HG03575 (cell line): ENCODE measurements at regions not wholly inside any gene's neighbourhood (a gene's known extent, or its start where the extent isn't known, plus 50 kb on each side); places are given as distances from the start of the nearest gene placed in this dataset.

Experiments used
- ATAC-seq: cut with Tn5 transposase; IDR thresholded peaks from one replicate; pipeline ENCODE4 v1.9.1; 2021; ENCODE audit not compliant: unreplicated experiment, insufficient number of reproducible peaks, low FRiP score; ENCODE audit errors: extremely low read depth

DNA sequence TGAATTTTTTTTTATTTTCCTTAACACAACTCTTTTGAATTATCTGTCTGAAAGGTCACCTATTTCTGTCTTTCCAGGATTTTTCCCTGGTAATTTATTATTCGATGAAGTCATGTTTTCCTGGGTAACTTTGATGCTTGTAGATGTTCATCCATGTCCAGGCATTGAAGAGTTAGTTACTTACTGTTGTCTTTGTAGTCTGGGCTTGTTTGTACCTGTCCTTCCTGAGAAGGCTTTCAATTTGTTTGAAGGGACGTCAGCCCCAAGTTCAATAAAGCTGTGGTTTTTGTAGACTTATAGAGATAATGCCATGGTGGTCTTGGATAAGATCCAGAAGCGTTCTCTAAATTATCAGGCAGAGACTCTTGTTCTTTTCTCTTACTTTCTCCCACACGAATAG is 252.4 kb upstream of the ARHGAP24 start:
- ATAC-seq: no peak

- no peak for ATAC-seq
Measured at GRCh38 chr4:85228264-85228663, 246.7 kb upstream of the ARHGAP24 start.

DNA sequence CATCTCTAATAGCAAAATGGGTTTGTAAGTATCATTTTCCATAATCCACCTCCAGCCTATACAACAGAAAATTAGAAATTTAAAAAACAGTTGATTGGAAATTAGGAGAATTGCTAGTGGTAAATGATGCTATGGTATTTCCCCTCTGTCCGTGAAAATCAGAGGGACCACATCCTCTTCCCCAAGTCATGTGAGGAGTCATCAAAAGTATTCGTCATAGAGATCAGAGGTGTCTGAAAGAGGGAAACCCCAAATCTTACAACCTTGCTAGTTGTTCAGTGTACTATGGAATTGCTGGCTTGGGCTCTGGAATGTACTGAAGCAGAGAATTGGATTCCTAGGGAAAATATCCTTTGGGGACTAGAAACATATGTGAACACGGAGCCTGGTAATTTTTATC is 241.4 kb upstream of the ARHGAP24 start:
- no peak for ATAC-seq

- ATAC-seq: no peak
Measured at GRCh38 chr4:85243857-85244256, 231.1 kb upstream of the ARHGAP24 start.

DNA sequence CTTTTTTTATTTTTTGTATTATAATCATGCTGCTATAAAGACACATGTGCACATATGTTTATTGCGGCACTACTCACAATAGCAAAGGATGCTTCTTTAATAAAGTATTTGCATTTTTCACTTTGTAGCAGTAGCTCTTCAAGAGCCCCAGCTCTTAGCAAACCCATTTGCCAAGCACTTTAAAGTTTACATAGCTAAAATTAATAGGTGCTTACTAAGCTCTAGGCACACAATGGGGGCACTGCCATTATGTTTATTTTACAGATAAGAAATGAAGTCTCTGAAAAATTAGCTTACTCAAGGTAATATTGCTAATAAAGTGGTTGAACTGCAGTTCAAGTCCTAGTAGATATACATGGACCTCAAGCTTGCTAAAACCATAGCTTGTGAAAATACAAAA is 230.3 kb upstream of the ARHGAP24 start:
- no peak for ATAC-seq

DNA sequence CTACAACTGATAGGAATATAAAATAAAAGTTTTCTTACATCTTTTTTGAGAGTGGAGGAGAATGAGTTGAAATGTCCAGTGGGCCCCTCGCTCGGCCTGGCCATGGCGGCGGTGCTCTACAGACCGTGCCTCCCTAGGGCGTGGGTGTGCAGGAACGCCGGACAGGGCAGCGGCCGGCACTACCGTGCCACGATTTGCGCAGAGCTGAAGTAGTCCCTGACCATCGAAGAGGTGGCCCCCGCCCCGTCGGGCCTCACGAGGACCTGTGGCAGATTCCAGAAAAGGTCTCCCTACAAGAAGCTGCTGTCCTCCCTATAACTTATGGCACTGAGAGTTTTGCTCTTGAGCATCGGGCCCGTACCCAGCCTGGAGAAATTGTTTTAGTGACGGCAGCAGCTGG is 228.9 kb upstream of the ARHGAP24 start:
- no peak for ATAC-seq

GRCh38 chr4:85250852-85251251 is 224.1 kb upstream of the ARHGAP24 start:
- no peak for ATAC-seq

DNA sequence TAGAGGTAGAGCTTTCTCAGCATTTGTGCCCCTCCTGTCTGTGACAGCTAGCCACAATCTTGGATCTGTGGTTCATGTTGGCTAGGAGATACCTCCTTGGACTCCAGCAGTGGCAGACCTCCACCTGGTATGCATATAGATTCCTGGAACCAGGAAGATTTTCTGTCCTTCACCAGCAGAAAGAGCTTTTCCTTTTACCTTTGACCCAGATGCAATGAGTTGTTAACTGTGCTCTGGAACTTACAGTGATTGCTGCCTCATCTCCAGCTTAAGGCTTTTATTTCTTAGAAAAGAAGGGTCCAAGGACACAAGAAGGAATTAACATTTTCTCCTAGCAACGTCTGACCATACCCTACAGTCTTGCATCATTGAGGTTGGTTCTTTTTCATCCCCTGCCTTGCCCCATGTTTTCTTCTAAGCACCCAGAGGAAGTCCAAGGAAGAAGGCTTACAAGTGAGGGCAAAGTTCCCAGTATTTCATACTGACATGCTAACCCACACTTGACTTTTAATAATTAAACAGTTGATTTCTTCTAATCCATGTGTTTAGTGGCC is 217.1 kb upstream of the ARHGAP24 start:
- no peak for ATAC-seq

GRCh38 chr4:85260064-85260463 is 214.9 kb upstream of the ARHGAP24 start:
- no peak for ATAC-seq

DNA sequence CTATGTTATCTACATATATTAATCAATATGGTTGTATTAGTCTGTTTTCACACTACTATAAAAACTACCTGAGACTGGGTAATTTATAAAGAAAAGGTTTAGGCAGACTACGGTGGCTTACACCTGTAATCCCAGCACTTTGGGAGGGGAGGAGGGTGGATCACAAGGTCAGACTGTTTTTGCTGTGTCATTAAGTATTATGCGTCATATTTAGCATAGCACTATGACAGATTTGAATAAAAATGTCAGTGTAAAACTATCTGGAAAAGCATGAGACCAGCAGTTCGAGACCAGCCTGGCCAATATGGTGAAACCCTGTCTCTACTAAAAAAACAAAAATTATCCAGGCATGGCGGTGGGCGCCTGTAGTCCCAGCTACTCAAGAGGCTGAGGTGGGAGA is 209.7 kb upstream of the ARHGAP24 start:
- ATAC-seq: no peak

DNA sequence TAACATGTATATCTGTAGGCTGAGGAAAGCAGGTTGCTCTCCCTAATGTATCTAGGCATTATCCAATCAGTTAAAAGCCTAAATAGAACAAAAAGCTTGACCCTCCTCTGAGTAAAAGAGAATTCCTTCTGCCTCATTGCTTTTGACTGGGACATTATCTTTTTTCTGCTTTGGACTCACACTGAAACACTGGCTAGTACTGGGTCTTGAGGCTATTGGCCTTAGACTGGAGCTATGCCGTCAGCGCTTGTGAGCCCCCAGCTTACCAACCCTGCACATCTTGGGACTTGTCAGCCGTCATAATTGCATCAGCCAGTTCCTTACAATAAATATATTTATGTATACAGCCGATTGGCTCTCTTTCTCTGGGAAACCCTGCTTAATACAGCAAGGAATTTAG is 206.8 kb upstream of the ARHGAP24 start:
- no peak for ATAC-seq

- ATAC-seq: no peak
Measured at GRCh38 chr4:85268961-85269360, 206.0 kb upstream of the ARHGAP24 start.

DNA sequence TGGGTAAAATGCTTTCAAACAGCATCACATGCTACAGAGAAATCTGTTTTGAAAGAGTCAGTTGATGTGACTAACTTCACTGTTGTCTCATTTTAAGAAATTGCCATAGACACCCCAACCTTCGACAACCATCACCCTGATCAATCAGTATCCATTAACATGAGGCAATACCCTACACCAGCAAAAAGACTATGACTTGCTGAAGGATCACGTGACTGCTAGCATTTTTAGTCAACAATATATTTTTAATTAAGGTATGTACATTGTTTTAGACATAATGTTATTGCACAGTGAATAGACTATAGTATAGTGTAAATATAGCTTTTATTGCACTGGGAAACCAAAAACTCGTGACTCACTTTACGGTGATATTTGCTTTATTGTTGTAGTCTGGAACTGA is 200.0 kb upstream of the ARHGAP24 start:
- ATAC-seq: no peak

DNA sequence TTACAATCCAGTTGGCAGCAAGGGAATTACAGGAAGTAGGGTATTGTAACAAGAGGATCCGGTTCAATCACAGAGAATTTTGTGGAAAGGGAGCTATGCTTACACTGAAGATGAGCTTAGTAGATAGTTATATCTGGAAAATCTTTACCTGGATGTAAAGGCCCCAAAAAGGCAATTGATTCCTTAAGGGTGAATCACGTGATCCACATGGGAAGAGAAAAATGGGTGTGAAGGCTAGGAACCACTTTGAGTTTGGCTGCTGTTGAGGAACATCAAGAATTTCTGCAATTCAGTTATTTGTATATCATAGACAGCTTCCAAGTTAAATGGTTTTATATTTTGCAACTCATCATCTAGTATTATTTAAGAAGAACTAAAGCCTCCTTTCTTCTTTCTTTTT is 194.0 kb upstream of the ARHGAP24 start:
- ATAC-seq: no peak

DNA sequence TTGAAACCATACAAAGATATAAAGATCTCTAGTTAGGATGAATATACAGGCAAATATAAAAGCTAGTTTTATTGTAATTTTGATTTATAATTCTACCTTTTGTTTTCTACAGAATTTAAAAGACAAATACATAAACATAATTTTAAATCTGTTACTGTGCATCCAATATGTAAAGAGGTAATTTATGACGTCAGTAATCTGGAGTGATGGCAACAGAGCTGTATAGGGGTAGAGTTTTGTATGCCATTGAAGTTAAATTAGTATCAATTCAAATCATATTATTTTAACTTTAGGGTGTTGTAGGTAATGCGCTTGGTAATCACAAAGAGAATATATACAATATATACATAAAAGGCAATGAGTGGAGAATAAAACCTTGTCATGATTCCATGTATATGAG is 183.7 kb upstream of the ARHGAP24 start:
- ATAC-seq: no peak

DNA sequence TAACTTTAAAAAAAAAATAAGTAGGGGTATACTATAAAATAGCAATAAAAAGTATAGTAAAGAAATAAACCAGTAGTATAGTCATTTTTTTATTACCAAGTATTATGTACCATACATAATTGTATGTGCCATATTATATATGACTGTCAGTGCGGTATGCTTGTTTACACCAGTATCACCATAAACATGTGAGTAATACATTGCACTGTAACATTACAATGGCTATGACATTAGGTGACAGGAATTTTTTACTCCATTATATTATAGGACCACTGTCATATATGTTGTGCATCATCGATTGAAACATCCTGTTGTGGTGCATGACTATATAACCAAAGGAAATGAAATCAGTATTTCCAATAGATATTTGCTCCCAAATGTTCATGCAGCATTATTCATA is 176.9 kb upstream of the ARHGAP24 start:
- ATAC-seq: no peak

DNA sequence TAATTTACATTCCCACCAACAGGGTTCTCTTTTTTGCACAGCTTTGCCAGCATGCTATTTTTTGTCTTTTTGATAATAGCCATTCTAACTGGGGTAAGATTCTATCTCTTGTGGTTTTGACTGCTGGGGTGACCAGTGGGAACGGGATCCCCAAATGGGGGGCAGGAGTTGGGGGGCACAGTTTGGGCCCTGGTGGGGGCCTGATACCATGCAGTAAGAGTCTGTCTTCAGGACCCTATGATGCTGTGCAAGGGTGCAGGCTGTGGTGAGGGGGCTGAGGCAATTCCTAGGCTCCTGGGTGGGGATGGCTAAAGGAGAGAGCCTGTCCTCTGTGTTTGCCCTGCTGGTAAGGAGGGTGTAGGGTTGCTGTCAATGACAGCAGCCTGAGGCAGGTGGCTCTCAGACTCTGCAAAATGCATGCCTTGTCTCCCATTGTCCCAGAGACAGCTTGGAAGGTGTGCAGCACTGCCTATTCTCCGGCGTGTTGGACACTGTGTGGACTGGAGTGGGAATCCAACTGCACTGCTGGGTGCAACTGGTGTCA is 172.7 kb upstream of the ARHGAP24 start:
- ATAC-seq: no peak

DNA sequence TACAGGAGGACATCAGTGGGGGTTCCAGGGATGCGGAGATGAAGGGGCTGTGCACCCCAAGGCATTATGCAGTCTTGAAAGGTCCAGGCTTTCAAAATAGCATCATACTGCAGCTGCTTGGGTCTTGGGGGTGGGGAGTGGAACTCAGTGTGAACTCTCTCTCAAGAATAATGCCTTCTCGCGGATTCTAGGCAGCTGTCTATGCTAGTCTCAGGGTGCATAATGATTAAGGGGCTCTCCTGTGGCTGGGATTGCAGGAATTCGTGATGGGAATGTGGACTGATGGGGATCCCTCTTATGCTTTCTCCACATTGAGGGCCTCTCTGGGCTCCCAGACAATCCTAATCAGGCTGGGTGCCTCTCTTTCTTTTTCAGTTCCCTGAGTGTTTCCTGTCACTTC is 172.2 kb upstream of the ARHGAP24 start:
- ATAC-seq: no peak

- no peak for ATAC-seq
Measured at GRCh38 chr4:85318415-85318814, 156.5 kb upstream of the ARHGAP24 start.

DNA sequence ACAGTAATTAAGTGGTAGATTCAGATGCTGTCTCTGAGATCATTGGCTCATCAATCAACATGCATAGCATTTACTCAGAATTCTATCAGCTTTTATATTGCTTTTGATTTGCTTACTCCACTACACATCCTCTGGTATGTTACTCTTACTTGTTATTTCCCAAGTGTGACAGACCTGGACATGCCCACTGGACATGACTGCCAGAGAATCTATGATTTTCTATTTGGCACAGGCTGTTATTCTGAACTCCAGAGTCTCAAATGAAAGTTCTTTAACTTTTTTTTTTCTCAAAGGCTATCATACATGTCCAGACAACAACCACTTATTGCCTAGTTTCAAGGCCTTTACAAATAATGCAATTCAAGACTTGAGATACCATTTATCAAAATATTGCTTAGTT is 116.1 kb upstream of the ARHGAP24 start:
- ATAC-seq: no peak

- no peak for ATAC-seq
Measured at GRCh38 chr4:85362550-85362949, 112.4 kb upstream of the ARHGAP24 start.
